ENCODE measurements at regions not wholly inside any gene's neighbourhood (a gene's known extent, or its start where the extent isn't known, plus 50 kb on each side); places are given as distances from the start of the nearest gene placed in this dataset.

- no peak for TF ChIP-seq CTCF (IDR thresholded peaks at IDR 0.05)
- no peak for TF ChIP-seq POLR2A (IDR thresholded peaks at IDR 0.05)
These were observed 421.7 kb downstream of the ADRA2A start for GRCh38 chr10:111498560-111498959.
